HG03039 (cell line): ENCODE measurements at regions not wholly inside any gene's neighbourhood (a gene's known extent, or its start where the extent isn't known, plus 50 kb on each side); places are given as distances from the start of the nearest gene placed in this dataset.

Experiments
- ATAC-seq: cut with Tn5 transposase; IDR thresholded peaks from one replicate; pipeline ENCODE4 v1.9.1; 2021; ENCODE audit warnings: mild to moderate bottlenecking, moderate library complexity; ENCODE audit not compliant: unreplicated experiment

- no peak for ATAC-seq
Measured at GRCh38 chr12:85669911-85670310, 166.3 kb downstream of the RASSF9 start.

- no peak for ATAC-seq
Measured at GRCh38 chr12:85672436-85672835, 163.8 kb downstream of the RASSF9 start.

- no peak for ATAC-seq
Measured at GRCh38 chr12:85673921-85674420, 162.2 kb downstream of the RASSF9 start.

- no peak for ATAC-seq
Measured at GRCh38 chr12:85676816-85677749, 159.1 kb downstream of the RASSF9 start.

- no peak for ATAC-seq
Measured at GRCh38 chr12:85679296-85679695, 156.9 kb downstream of the RASSF9 start.

GRCh38 chr12:85680881-85681280 is 155.3 kb downstream of the RASSF9 start:
- no peak for ATAC-seq

GRCh38 chr12:85681333-85681732 is 154.9 kb downstream of the RASSF9 start:
- ATAC-seq: no peak

GRCh38 chr12:85683051-85683450 is 153.2 kb downstream of the RASSF9 start:
- no peak for ATAC-seq

- ATAC-seq: no peak
Measured at GRCh38 chr12:85688837-85689236, 147.4 kb downstream of the RASSF9 start.

GRCh38 chr12:85690146-85690545 is 146.1 kb downstream of the RASSF9 start:
- no peak for ATAC-seq

- ATAC-seq: no peak
Measured at GRCh38 chr12:85693093-85693665, 143.0 kb downstream of the RASSF9 start.

GRCh38 chr12:85695097-85695715 is 141.0 kb downstream of the RASSF9 start:
- no peak for ATAC-seq

GRCh38 chr12:85697003-85697402 is 139.2 kb downstream of the RASSF9 start:
- no peak for ATAC-seq

- ATAC-seq: no peak
Measured at GRCh38 chr12:85698937-85699336, 137.3 kb downstream of the RASSF9 start.

GRCh38 chr12:85708775-85709174 is 127.4 kb downstream of the RASSF9 start:
- ATAC-seq: no peak

GRCh38 chr12:85711735-85712390 is 124.3 kb downstream of the RASSF9 start:
- ATAC-seq: no peak

GRCh38 chr12:85713373-85713772 is 122.8 kb downstream of the RASSF9 start:
- no peak for ATAC-seq

GRCh38 chr12:85714425-85714824 is 121.8 kb downstream of the RASSF9 start:
- ATAC-seq: no peak

GRCh38 chr12:85720308-85721033 is 115.7 kb downstream of the RASSF9 start:
- no peak for ATAC-seq

- ATAC-seq: no peak
Measured at GRCh38 chr12:85725991-85726390, 110.2 kb downstream of the RASSF9 start.
